ENCODE measurements at regions not wholly inside any gene's neighbourhood (a gene's known extent, or its start where the extent isn't known, plus 50 kb on each side); places are given as distances from the start of the nearest gene placed in this dataset.

DNA sequence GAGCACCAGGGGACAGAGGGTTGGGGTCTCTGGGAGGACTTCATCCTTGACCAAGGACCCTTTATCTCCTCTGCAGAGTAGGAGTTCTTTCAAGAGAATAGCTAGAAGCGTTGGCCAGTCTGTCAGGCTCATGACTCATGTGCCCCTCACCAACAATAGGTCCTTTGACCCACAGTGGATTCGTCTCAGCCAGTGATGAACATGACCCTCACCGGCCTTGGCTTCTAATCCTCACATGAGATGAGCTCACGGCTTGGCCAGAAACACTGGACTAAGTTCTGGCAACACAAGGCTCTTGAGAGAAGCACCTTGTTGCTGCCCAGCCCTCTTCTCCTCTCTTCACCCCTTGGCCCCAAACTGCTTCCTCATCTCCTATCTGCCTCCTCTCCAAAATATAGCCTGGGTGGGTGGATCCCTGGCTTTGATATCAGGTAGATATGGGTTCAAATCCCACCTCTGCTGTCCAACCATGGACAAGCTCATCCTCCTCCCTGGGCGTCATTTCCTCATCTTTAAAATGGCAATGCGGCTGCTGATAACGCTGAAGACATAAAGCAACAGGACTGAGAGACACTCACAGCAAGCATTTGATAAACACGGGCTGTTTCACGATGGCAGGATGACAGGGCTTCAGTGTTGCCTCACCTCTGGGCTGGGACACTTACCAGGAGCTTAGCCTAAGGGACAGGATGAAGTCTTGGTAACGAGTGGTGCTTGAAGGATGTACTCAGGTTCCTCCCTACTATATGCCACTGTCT lies 446.7 kb upstream of the PROK2 start:
- no peak overlapping the region for H3K27ac Mint-ChIP-seq
- DNase-seq = no peak
- intact Hi-C loops (cut with micrococcal nuclease) = loop anchor here (10.0 kb wide), 1 partner anchor 47 kb away; no protein-coding TSS in a partner anchor
- no peak for ATAC-seq (ENCODE audit: low read depth)
- peaks cover 17% of the 10 kb centered on the region for H3K4me1 Mint-ChIP-seq
- CTCF ChIA-PET = no interaction called here
- H3K27me3 Mint-ChIP-seq = peaks cover 14% of the 10 kb centered on the region
- no peaks in the 10 kb centered on the region for H3K36me3 Mint-ChIP-seq (ENCODE audit: low read depth)
- POLR2A ChIA-PET = no interaction called here
- TF ChIP-seq, protein P1, sequence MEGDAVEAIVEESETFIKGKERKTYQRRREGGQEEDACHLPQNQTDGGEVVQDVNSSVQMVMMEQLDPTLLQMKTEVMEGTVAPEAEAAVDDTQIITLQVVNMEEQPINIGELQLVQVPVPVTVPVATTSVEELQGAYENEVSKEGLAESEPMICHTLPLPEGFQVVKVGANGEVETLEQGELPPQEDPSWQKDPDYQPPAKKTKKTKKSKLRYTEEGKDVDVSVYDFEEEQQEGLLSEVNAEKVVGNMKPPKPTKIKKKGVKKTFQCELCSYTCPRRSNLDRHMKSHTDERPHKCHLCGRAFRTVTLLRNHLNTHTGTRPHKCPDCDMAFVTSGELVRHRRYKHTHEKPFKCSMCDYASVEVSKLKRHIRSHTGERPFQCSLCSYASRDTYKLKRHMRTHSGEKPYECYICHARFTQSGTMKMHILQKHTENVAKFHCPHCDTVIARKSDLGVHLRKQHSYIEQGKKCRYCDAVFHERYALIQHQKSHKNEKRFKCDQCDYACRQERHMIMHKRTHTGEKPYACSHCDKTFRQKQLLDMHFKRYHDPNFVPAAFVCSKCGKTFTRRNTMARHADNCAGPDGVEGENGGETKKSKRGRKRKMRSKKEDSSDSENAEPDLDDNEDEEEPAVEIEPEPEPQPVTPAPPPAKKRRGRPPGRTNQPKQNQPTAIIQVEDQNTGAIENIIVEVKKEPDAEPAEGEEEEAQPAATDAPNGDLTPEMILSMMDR (IDR thresholded peaks at IDR 0.05) = no peak
- peaks cover 1% of the 10 kb centered on the region for H3K9me3 Mint-ChIP-seq
- no peak overlapping the region for H3K4me3 Mint-ChIP-seq

DNA sequence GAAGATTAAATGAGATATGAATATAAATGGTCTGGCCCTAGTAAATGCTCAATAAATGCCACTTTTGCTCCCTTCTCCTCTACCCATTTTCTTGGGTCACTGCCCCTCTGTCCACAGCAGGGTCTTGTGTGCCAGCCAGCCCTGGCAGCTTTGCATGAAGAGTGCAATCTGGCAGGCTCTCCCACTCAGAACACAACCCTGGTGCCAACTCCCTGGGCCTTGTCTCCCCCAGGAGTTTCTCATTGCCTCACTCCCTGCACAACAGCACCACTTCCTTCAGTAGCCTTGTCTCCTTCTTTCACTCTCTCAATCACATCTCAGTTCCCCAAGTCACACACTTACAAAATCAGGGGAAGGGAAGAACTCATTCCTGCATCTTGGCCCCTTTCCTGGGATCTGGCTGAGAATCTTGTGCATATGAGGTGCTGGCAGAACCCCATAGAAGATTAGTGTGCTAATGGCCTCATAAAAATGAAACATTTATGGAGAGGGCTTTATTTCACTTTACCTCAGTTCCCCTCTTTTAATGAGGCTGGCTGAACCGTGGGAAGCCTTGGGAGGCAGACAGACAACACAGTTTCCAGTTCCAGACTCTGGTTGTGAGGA lies 445.9 kb upstream of the PROK2 start:
- ChIA-PET POLR2A (no interaction called here), CTCF (no interaction called here)
- TF ChIP-seq, protein P1 (IDR thresholded peaks at IDR 0.05) = no peak
- Mint-ChIP-seq H3K27ac (no peak overlapping the region), H3K36me3 (ENCODE audit: low read depth) (peaks cover 3% of the 10 kb centered on the region), H3K4me3 (no peak overlapping the region), H3K9me3 (peaks cover 6% of the 10 kb centered on the region), H3K27me3 (peaks cover 14% of the 10 kb centered on the region), H3K4me1 (peaks cover 17% of the 10 kb centered on the region)
- DNase-seq (no peak), ATAC-seq (ENCODE audit: low read depth) (no peak)
- intact Hi-C loops (cut with micrococcal nuclease) = loop anchor here (10.0 kb wide), 1 partner anchor 46 kb away; no protein-coding TSS in a partner anchor

DNA sequence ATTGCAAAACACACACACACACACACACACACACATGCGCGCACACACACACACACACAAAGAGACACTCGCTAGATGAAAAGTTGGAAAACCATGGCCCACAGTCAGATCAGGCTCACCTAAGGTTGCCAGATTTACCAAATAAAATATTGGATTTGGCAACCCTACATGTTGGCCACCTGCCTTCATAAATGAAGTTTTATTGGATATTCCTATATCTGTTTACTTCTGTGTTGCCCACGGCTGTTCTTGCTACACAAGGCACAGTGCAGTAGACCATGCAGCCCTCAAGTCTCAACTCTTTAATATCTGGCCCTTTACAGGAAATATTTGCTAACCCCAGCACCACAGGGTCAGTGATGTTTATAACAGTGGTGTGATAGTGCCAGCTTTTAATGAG lies 445.0 kb upstream of the PROK2 start:
- TF ChIP-seq, protein P1 (IDR thresholded peaks at IDR 0.05) = no peak
- peaks cover 14% of the 10 kb centered on the region for H3K9me3 Mint-ChIP-seq
- CTCF ChIA-PET = no interaction called here

DNA sequence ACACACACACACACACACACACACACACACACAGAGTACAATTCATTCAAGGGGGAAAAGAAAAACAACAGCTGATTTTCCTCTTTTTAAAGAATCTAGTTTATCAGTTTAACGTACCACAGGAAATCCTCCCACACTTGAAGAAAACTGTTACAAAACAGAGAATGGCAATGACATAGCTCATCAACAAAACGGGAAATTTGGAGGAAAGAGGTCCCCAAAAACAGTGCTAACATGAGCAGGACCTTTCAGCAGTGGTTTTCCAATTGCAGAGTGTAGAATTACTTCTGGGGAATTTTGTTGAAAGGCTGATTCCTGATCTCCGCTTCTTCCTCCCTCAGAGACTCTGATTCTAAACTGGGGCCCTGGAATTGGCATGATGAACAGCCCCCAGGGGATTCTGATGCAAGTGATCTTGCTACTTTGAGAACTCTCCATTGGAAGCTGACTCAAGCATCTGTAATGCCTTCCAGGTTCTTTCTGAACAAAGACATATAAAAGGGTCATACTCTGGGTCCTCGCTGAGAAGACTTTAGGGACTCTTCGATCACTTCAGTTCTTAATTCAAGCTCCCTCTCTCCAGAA lies 442.6 kb upstream of the PROK2 start:
- POLR2A ChIA-PET = no interaction called here
- no peak overlapping the region for H3K27ac Mint-ChIP-seq
- peaks cover 11% of the 10 kb centered on the region for H3K4me1 Mint-ChIP-seq
- ATAC-seq (ENCODE audit: low read depth) (no peak), DNase-seq (no peak)
- H3K36me3 Mint-ChIP-seq (ENCODE audit: low read depth) = peaks cover 8% of the 10 kb centered on the region
- H3K27me3 Mint-ChIP-seq = peaks cover 9% of the 10 kb centered on the region
- no peak overlapping the region for H3K4me3 Mint-ChIP-seq
- H3K9me3 Mint-ChIP-seq = peaks cover 19% of the 10 kb centered on the region
- intact Hi-C loops (cut with micrococcal nuclease) = no loop called here
- TF ChIP-seq, protein P1 (IDR thresholded peaks at IDR 0.05) = no peak
- CTCF ChIA-PET = no interaction called here

More for the DNA sequence above, 445.0 kb upstream of the PROK2 start:
- DNase-seq = no peak
- POLR2A ChIA-PET = no interaction called here
- Mint-ChIP-seq H3K36me3 (ENCODE audit: low read depth) (peaks cover 7% of the 10 kb centered on the region), H3K27me3 (peaks cover 14% of the 10 kb centered on the region), H3K27ac (no peak overlapping the region), H3K4me1 (peaks cover 17% of the 10 kb centered on the region), H3K4me3 (no peak overlapping the region)
- intact Hi-C loops (cut with micrococcal nuclease) = loop anchor here (10.0 kb wide), 1 partner anchor 45 kb away; no protein-coding TSS in a partner anchor
- ATAC-seq (ENCODE audit: low read depth) = no peak

DNA sequence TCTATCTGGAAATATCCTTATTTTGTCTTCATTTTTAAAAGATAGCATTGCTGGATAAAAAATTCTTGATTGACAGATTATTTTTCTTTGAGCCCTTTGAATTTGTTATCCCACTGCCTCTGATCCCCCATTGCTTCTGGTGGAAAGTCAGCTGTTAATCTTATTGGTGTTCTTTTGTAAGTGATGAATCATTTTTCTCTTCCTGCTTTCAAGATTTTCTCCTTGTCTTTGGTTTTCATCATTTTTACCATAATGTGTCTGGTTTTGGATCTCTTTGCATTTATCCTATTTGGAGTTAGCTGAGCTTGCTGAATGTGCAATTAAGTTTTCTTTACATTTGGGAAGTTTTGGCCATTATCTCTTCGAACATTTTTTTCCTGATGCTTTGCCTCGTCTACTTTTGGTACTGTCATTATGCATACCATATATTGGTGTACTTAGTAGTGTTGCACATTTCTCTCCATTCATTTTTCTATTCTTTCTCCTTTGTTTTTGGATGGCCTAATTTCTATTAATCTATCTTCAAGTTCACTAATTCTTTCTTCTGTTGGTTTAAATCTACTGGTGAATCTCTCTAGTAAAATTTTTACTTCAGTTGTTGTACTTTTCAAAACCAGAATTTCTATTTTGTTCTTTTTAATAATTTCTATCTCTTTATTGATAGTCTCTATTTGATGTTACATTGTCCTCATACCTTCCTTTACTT lies 440.0 kb upstream of the PROK2 start:
- H3K27me3 Mint-ChIP-seq = peaks cover 6% of the 10 kb centered on the region
- CTCF ChIA-PET = no interaction called here
- peaks cover 8% of the 10 kb centered on the region for H3K36me3 Mint-ChIP-seq (ENCODE audit: low read depth)
- intact Hi-C loops (cut with micrococcal nuclease) = no loop called here
- H3K9me3 Mint-ChIP-seq = peaks cover 19% of the 10 kb centered on the region
- H3K4me1 Mint-ChIP-seq = peaks cover 3% of the 10 kb centered on the region
- H3K27ac Mint-ChIP-seq = no peak overlapping the region
- POLR2A ChIA-PET = no interaction called here
- no peak for DNase-seq
- TF ChIP-seq, protein P1 (IDR thresholded peaks at IDR 0.05) = no peak
- no peak overlapping the region for H3K4me3 Mint-ChIP-seq
- no peak for ATAC-seq (ENCODE audit: low read depth)
